A549 (cell line): ENCODE measurements at regions not wholly inside any gene's neighbourhood (a gene's known extent, or its start where the extent isn't known, plus 50 kb on each side); places are given as distances from the start of the nearest gene placed in this dataset.

ENCODE experiments used
- ATAC-seq, 2 experiments: fragments of 200-7000 bp in 1 of 2; fragments of >200 bp in 1 of 2; cut with Nextera tagmentation in 1 of 2; cut with Tn5 transposase in 1 of 2; 3 replicates each; pipeline versions ENCODE4 v1.8.0 to v1.9.1; 2018 to 2020; ENCODE audit warnings: mild to moderate bottlenecking in 1 of 2, moderate library complexity in 1 of 2
- CTCF ChIA-PET: fragments of 300-600 bp; sonication (Branson Sonifier 250); formaldehyde crosslinking; extraction: SDS; loops from one replicate; lab custom pipeline; 2021; ENCODE audit warnings: antibody characterized with exemption, inconsistent platforms; lab: Yijun Ruan, JAX
- POLR2A ChIA-PET: fragments of 350-600 bp; formaldehyde crosslinking; extraction: SDS; loops from one replicate; lab custom pipeline; 2021; ENCODE audit warnings: antibody characterized with exemption, inconsistent platforms; lab: Yijun Ruan, JAX
- DNase-seq, 2 experiments: peaks; one replicate each; pipeline versions ENCODE4 v3.0.0 to v3.0.0-alpha.2; 2011 to 2016; ENCODE audit warnings: low read depth in 1 of 2, low spot score in 1 of 2
- FAIRE-seq: peaks from 2 replicates; lab custom pipeline; 2011; peaks lifted over from hg19 to GRCh38; lab: Jason Lieb, UNC
- H3K27ac ChIP-seq, 2 experiments: fragments of >200 bp; sonication (Bioruptor Twin); formaldehyde crosslinking; 3 replicates each; pipeline ENCODE4 v1.5.1; 2016 to 2017
- H3K4me1 ChIP-seq: fragments of >200 bp; sonication (Bioruptor Twin); formaldehyde crosslinking; 3 replicates; pipeline ENCODE4 v1.6.1; 2016
- H3K4me2 ChIP-seq: fragments of >200 bp; sonication (Bioruptor Twin); formaldehyde crosslinking; 3 replicates; pipeline ENCODE4 v1.6.1; 2016
- H3K4me3 ChIP-seq: fragments of >200 bp; sonication (Bioruptor Twin); formaldehyde crosslinking; 3 replicates; pipeline ENCODE4 v1.5.1; 2016
- H3K9me3 ChIP-seq: fragments of >200 bp; sonication (Bioruptor Twin); formaldehyde crosslinking; 3 replicates; pipeline ENCODE4 v1.6.1; 2016
- BHLHE40 ChIP-seq: IDR thresholded peaks from 2 replicates; pipeline ENCODE4 v1.6.1; 2012; ENCODE audit warnings: low read depth, low read length, inconsistent platforms
- CBX2 ChIP-seq: fragments of 200-600 bp; sonication (generic); IDR thresholded peaks from 2 replicates; pipeline ENCODE4 v1.6.1; 2016; ENCODE audit warnings: low read depth, mild to moderate bottlenecking, borderline replicate concordance
- EP300 ChIP-seq, 2 experiments: fragments of >200 bp; sonication (Bioruptor Twin); formaldehyde crosslinking; IDR thresholded peaks; 2 replicates in 1 of 2; 3 replicates in 1 of 2; pipeline ENCODE4 v1.6.1; 2016 to 2017
- FOXS1 ChIP-seq: fragments of 250-450 bp; sonication (Bioruptor Pico); IDR thresholded peaks from 2 replicates; pipeline ENCODE4 v1.5.0; 2020; ENCODE audit warnings: mild to moderate bottlenecking, moderate library complexity
- GATA3 ChIP-seq: IDR thresholded peaks from 2 replicates; pipeline ENCODE4 v1.6.1; 2012; ENCODE audit warnings: borderline replicate concordance
- HES2 ChIP-seq: fragments of >200 bp; sonication (Bioruptor Twin); formaldehyde crosslinking; IDR thresholded peaks from 2 replicates; pipeline ENCODE4 v1.6.1; 2016
- HEYL ChIP-seq: fragments of 250-450 bp; sonication (Bioruptor Pico); IDR thresholded peaks from 2 replicates; pipeline ENCODE4 v1.8.0; 2021; ENCODE audit warnings: mild to moderate bottlenecking, moderate library complexity
- HMGXB4 ChIP-seq: fragments of 250-450 bp; sonication (Bioruptor Pico); IDR thresholded peaks from 2 replicates; pipeline ENCODE4 v1.5.0; 2021; ENCODE audit warnings: mild to moderate bottlenecking, moderate library complexity, borderline replicate concordance
- HOXB5 ChIP-seq: fragments of 250-450 bp; sonication (Bioruptor Pico); IDR thresholded peaks from 2 replicates; pipeline ENCODE4 v1.5.0; 2020; ENCODE audit warnings: mild to moderate bottlenecking, moderate library complexity
- JUN ChIP-seq, 2 experiments: fragments of >200 bp; sonication (Bioruptor Twin); formaldehyde crosslinking; IDR thresholded peaks; 2 replicates in 1 of 2; 3 replicates in 1 of 2; pipeline ENCODE4 v1.6.1; 2016 to 2017
- JUNB ChIP-seq: fragments of >200 bp; sonication (Bioruptor Twin); formaldehyde crosslinking; IDR thresholded peaks from 2 replicates; pipeline ENCODE4 v1.6.1; 2016
- KDM1A ChIP-seq: fragments of 200-600 bp; sonication (generic); IDR thresholded peaks from 2 replicates; pipeline ENCODE4 v1.6.1; 2016; ENCODE audit warnings: low read depth, mild to moderate bottlenecking
- MAFK ChIP-seq: fragments of 450-650 bp; IDR thresholded peaks from 2 replicates; pipeline ENCODE4 v1.6.1; 2014; ENCODE audit not compliant: partially characterized antibody
- MAZ ChIP-seq: fragments of 150-350 bp; IDR thresholded peaks from 2 replicates; pipeline ENCODE4 v1.6.1; 2014; ENCODE audit warnings: antibody characterized with exemption, low read depth, low read length, borderline replicate concordance
- NFE2L2 ChIP-seq: fragments of 150-350 bp; conservative IDR thresholded peaks from 2 replicates; pipeline ENCODE4 v1.6.1; 2014; ENCODE audit warnings: low read length
- PHF8 ChIP-seq: fragments of 200-600 bp; sonication (generic); IDR thresholded peaks from 2 replicates; pipeline ENCODE4 v1.6.1; 2016; ENCODE audit warnings: low read depth, mild to moderate bottlenecking, antibody characterized with exemption, moderate library complexity, borderline replicate concordance
- POLR2AphosphoS2 ChIP-seq: conservative IDR thresholded peaks from 2 replicates; pipeline ENCODE4 v1.6.1; 2012; ENCODE audit warnings: low read length, improper control_type of control experiment, inconsistent platforms
- REST ChIP-seq: fragments of 200-600 bp; sonication (generic); IDR thresholded peaks from 2 replicates; pipeline ENCODE4 v1.6.1; 2016; ENCODE audit warnings: antibody characterized with exemption, mild to moderate bottlenecking, moderate library complexity
- RNF2 ChIP-seq: fragments of 200-600 bp; sonication (generic); IDR thresholded peaks from 2 replicates; pipeline ENCODE4 v1.6.1; 2016; ENCODE audit warnings: low read depth, mild to moderate bottlenecking, antibody characterized with exemption, moderate library complexity, borderline replicate concordance
- TFCP2L1 ChIP-seq: fragments of 250-450 bp; sonication (Bioruptor Pico); IDR thresholded peaks from 2 replicates; pipeline ENCODE4 v1.5.0; 2021; ENCODE audit warnings: mild to moderate bottlenecking
- USF2 ChIP-seq: fragments of 450-650 bp; IDR thresholded peaks from 2 replicates; pipeline ENCODE4 v1.6.1; 2014; ENCODE audit warnings: antibody characterized with exemption
- WGBS: methylation state at CpG from one replicate; pipeline ENCODE4 v1.1.6; 2017; ENCODE audit errors: missing lambda C conversion rate; 5-methylcytosine and 5-hydroxymethylcytosine counted together

- no peak for TF ChIP-seq JUNB
- no peak for TF ChIP-seq HES2
Measured at GRCh38 chr15:70313099-70314017, 215.6 kb upstream of the TLE3 start (continued).

- WGBS: 6% methylated on average over 1 of the region's 1 CpG
- ChIA-PET POLR2A (no interaction called here), CTCF (interaction anchor here (0.9 to 1.5 kb wide), 3 partner anchors 11 to 18 kb away, joined by 3 to 4 read pairs (median 3); no protein-coding TSS in a partner anchor)
- no peak overlapping the region for H3K4me3 ChIP-seq
- DNase-seq (no peak), ATAC-seq (no peak), FAIRE-seq (no peak)
- peaks cover 8% of the 10 kb centered on the region for H3K4me1 ChIP-seq
- H3K27ac ChIP-seq: no peak overlapping the region
- H3K4me2 ChIP-seq: no peak overlapping the region
- H3K9me3 ChIP-seq: no peaks in the 10 kb centered on the region
- TF ChIP-seq BHLHE40 (no peak), CBX2 (no peak), GATA3 (no peak), HEYL (no peak), EP300 (IDR thresholded peaks at IDR 0.05) (no peak), TFCP2L1 (CRISPR knock-in tag) (no peak), NFE2L2 (no peak), POLR2AphosphoS2 (no peak), RNF2 (no peak), MAFK (no peak), HMGXB4 (no peak), JUN (IDR thresholded peaks at IDR 0.05) (no peak), MAZ (no peak), PHF8 (no peak), HOXB5 (CRISPR knock-in tag) (no peak), FOXS1 (CRISPR knock-in tag) (no peak), REST (no peak), JUNB (no peak), USF2 (no peak), KDM1A (no peak)
Measured at GRCh38 chr15:70311821-70312220, 214.1 kb upstream of the TLE3 start.
